ENCODE measurements at regions not wholly inside any gene's neighbourhood (a gene's known extent, or its start where the extent isn't known, plus 50 kb on each side); places are given as distances from the start of the nearest gene placed in this dataset.
A peak's percentile ranks its signal among the peaks of the same experiment; 100 is the strongest.

DNA sequence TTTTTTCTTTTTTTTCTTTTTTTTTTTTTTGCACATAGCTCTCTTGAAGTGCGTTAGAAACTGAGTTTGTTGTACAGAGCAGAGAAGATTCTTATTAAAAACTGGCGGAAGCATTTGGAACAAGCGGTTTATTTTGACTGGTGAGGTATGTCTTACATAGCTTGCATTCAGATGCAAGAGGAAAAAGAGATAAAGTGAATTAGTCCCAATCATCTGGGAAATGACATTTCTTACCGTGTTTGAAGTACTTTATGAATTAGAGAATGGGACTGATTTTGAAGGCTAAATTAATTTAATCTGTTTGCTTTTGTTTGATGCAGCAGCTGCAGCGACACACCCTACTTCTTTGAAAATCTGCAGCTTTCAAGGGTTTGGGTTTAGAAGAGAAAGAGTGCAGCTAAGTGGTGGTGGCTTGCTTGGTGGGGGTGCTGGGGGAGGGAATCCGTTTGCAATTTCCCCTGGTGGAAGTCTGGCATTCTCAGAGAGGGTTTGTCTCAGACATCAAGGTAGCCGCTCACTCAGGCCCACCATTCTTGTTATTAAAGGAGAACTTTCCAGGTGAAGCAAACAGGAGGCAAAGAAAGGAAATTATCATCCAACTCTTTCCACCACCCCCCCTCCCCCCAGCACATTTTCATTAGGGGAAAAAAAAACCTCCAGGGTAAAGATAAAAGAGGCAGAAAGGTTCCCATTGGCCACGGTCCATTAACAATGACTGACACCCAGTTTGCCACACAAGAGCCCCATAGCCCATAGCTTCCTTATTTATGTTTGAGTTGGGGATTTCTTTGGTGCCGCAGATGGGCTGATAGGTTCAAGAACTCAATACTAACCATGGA, 231.7 kb downstream of the SKIDA1 start:
- BruUV-seq (replicated peaks) = TSS peak; percentile 91
- DNase-seq (ENCODE audit: low read depth, low spot score) = no peak
- in situ Hi-C loops (cut with HindIII; ENCODE audit: low pct_unique_long_range_greater_than_20kb, low sequenced_read_pairs) (no loop called here), intact Hi-C loops (cut with micrococcal nuclease; ENCODE audit: unreplicated experiment) (loop anchor here (10.0 kb wide), 1 partner anchor 71 kb away; no protein-coding TSS in a partner anchor)
- H3K36me3 ChIP-seq (ENCODE audit: control insufficient read depth, insufficient read depth, low read length) = no peaks in the 10 kb centered on the region
- H3K27me3 ChIP-seq (ENCODE audit: control insufficient read depth, insufficient read depth, low read length) = no peaks in the 10 kb centered on the region
- ChIA-PET CTCF (interaction anchor here (0.6 kb wide), 1 partner anchor 109 kb away, joined by 4 read pairs; no protein-coding TSS in a partner anchor), POLR2A (interaction anchor here (0.6 kb wide), 2 partner anchors 31 to 88 kb away, joined by 6 to 8 read pairs; no protein-coding TSS in a partner anchor)
- H3K9me3 ChIP-seq (ENCODE audit: control insufficient read depth, insufficient read depth, low read depth, low read length) = no peaks in the 10 kb centered on the region
- H3K4me1 ChIP-seq (ENCODE audit: control insufficient read depth, insufficient read depth, low read length) = peaks cover 54% of the 10 kb centered on the region
- TF ChIP-seq, protein P1, sequence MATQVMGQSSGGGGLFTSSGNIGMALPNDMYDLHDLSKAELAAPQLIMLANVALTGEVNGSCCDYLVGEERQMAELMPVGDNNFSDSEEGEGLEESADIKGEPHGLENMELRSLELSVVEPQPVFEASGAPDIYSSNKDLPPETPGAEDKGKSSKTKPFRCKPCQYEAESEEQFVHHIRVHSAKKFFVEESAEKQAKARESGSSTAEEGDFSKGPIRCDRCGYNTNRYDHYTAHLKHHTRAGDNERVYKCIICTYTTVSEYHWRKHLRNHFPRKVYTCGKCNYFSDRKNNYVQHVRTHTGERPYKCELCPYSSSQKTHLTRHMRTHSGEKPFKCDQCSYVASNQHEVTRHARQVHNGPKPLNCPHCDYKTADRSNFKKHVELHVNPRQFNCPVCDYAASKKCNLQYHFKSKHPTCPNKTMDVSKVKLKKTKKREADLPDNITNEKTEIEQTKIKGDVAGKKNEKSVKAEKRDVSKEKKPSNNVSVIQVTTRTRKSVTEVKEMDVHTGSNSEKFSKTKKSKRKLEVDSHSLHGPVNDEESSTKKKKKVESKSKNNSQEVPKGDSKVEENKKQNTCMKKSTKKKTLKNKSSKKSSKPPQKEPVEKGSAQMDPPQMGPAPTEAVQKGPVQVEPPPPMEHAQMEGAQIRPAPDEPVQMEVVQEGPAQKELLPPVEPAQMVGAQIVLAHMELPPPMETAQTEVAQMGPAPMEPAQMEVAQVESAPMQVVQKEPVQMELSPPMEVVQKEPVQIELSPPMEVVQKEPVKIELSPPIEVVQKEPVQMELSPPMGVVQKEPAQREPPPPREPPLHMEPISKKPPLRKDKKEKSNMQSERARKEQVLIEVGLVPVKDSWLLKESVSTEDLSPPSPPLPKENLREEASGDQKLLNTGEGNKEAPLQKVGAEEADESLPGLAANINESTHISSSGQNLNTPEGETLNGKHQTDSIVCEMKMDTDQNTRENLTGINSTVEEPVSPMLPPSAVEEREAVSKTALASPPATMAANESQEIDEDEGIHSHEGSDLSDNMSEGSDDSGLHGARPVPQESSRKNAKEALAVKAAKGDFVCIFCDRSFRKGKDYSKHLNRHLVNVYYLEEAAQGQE (IDR thresholded peaks at IDR 0.05; ENCODE audit: insufficient read depth in 1 of 2, low read depth in 2 of 2, low read length in 1 of 2) = no peak
- H3K4me3 ChIP-seq (ENCODE audit: low read depth in 2 of 2, low read length in 2 of 2) = peak overlapping the region; percentile 20 to 48; a peak in 2 of 4 replicates
- no peak for ATAC-seq
- H3K27ac ChIP-seq (ENCODE audit: low read length) = peak overlapping the region; percentile 99

DNA sequence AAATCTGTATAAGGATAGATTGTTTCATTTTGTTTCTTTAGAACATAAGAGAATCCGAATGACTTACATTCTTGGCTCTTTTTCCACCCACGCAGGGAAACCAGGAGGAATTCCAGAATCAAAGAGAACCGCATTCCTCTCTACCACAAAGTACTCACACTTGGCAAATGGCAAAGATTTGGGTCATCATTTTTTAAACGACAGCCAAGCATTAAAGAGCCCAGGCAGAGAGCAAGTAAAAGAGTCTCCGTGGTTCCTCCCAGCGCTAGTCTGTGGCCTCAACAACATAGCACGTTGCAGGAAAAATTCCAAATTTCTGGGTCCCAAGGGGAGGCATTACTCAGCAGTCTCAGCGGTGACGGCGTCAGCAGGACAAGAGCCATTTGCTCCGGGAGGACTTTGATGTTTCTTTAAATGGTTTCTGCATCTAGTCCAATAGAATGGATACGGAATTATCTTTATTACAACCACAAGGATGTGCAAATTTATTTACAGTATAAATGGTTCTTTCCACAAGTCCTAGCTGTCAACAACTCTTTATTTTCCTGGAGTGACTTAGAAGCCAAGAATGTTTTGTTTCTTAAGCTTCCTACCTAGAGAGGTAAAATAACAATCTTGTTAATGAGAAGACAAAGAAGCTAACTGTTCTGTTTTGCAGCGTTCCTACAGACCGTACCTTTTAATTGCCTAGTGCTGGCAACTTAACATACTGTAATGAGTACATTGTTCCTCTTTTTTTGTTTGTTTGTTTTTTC, 232.5 kb downstream of the SKIDA1 start:
- no TSS peak for BruUV-seq (replicated peaks)
- POLR2A ChIA-PET = interaction anchor here (0.6 kb wide), 2 partner anchors 32 to 88 kb away, joined by 6 to 8 read pairs; no protein-coding TSS in a partner anchor
- TF ChIP-seq SIN3A (IDR thresholded peaks at IDR 0.05; ENCODE audit: borderline replicate concordance, insufficient read depth, low read depth, low read length) (no peak), POLR2AphosphoS5 (IDR thresholded peaks at IDR 0.05; ENCODE audit: low read depth, low read length) (peak; percentile 66; the same call in 1 of the 2 replicates), TCF7L2 (IDR thresholded peaks at IDR 0.05; ENCODE audit: low read depth, low read length) (peak; percentile 99)
- TF ChIP-seq, protein P1 (IDR thresholded peaks at IDR 0.05; ENCODE audit: insufficient read depth in 1 of 2, low read depth in 2 of 2, low read length in 1 of 2) = no peak
- TF ChIP-seq, protein P2, sequence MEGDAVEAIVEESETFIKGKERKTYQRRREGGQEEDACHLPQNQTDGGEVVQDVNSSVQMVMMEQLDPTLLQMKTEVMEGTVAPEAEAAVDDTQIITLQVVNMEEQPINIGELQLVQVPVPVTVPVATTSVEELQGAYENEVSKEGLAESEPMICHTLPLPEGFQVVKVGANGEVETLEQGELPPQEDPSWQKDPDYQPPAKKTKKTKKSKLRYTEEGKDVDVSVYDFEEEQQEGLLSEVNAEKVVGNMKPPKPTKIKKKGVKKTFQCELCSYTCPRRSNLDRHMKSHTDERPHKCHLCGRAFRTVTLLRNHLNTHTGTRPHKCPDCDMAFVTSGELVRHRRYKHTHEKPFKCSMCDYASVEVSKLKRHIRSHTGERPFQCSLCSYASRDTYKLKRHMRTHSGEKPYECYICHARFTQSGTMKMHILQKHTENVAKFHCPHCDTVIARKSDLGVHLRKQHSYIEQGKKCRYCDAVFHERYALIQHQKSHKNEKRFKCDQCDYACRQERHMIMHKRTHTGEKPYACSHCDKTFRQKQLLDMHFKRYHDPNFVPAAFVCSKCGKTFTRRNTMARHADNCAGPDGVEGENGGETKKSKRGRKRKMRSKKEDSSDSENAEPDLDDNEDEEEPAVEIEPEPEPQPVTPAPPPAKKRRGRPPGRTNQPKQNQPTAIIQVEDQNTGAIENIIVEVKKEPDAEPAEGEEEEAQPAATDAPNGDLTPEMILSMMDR (IDR thresholded peaks at IDR 0.05) = no peak

More for the DNA sequence above, 232.5 kb downstream of the SKIDA1 start:
- ATAC-seq (peak; percentile 95), DNase-seq (ENCODE audit: low read depth, low spot score) (no peak)
- Histone ChIP-seq H3K27me3 (ENCODE audit: control insufficient read depth, insufficient read depth, low read length) (no peaks in the 10 kb centered on the region), H3K4me1 (ENCODE audit: control insufficient read depth, insufficient read depth, low read length) (peaks cover 48% of the 10 kb centered on the region), H3K4me3 (ENCODE audit: low read depth in 2 of 2, low read length in 2 of 2) (peak overlapping the region; percentile 20 to 48), H3K27ac (ENCODE audit: low read length) (peak overlapping the region; percentile 99), H3K9me3 (ENCODE audit: control insufficient read depth, insufficient read depth, low read depth, low read length) (no peaks in the 10 kb centered on the region), H3K36me3 (ENCODE audit: control insufficient read depth, insufficient read depth, low read length) (no peaks in the 10 kb centered on the region)
- intact Hi-C loops (cut with micrococcal nuclease; ENCODE audit: unreplicated experiment) (loop anchor here (10.0 kb wide), 1 partner anchor 72 kb away; no protein-coding TSS in a partner anchor), in situ Hi-C loops (cut with HindIII; ENCODE audit: low pct_unique_long_range_greater_than_20kb, low sequenced_read_pairs) (no loop called here)
- CTCF ChIA-PET = interaction anchor here (0.6 kb wide), 1 partner anchor 109 kb away, joined by 4 read pairs; no protein-coding TSS in a partner anchor
